ENCODE measurements at regions not wholly inside any gene's neighbourhood (a gene's known extent, or its start where the extent isn't known, plus 50 kb on each side); places are given as distances from the start of the nearest gene placed in this dataset.

DNA sequence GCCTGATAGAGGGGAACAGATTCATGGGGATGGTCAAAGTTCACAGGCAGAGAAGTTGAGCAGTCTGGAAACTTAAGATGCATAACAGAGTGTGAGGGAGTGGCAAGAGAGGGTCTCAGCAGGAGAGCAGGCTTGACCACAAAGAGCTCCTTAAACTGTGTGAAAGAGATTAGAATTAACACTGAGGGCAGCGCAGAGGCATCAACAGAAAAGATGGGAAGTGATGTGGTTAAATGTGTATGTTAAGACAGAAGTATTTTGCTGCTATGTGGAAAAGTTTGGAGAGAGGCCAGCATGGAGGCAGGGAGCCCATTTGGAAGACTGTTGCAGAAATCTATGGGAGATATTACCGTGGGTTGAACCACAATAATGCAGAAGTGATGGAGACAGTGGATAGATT lies 122.7 kb upstream of the LMNTD1 start:
- TF ChIP-seq, protein P1, sequence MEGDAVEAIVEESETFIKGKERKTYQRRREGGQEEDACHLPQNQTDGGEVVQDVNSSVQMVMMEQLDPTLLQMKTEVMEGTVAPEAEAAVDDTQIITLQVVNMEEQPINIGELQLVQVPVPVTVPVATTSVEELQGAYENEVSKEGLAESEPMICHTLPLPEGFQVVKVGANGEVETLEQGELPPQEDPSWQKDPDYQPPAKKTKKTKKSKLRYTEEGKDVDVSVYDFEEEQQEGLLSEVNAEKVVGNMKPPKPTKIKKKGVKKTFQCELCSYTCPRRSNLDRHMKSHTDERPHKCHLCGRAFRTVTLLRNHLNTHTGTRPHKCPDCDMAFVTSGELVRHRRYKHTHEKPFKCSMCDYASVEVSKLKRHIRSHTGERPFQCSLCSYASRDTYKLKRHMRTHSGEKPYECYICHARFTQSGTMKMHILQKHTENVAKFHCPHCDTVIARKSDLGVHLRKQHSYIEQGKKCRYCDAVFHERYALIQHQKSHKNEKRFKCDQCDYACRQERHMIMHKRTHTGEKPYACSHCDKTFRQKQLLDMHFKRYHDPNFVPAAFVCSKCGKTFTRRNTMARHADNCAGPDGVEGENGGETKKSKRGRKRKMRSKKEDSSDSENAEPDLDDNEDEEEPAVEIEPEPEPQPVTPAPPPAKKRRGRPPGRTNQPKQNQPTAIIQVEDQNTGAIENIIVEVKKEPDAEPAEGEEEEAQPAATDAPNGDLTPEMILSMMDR (IDR thresholded peaks at IDR 0.05), result no peak
- TF ChIP-seq POLR2A (IDR thresholded peaks at IDR 0.05), result no peak
